Vagina (tissue), 2 donors: ENCODE measurements at regions not wholly inside any gene's neighbourhood (a gene's known extent, or its start where the extent isn't known, plus 50 kb on each side); places are given as distances from the start of the nearest gene placed in this dataset.

Experiments used
- DNase-seq, 2 donors: peaks; one replicate each; pipeline ENCODE4 v3.0.0-alpha.2; 2017; ENCODE audit errors: extremely low spot score in 2 of 2
- H3K27ac ChIP-seq: fragments of 200-600 bp; sonication (generic); one replicate; pipeline ENCODE4 v1.5.1; 2019
- H3K27me3 ChIP-seq: fragments of 200-600 bp; sonication (generic); one replicate; pipeline ENCODE4 v1.5.1; 2019
- H3K36me3 ChIP-seq, 2 donors: fragments of 200-600 bp; sonication (generic); one replicate each; pipeline ENCODE4 v1.5.1; 2017 to 2019
- H3K4me1 ChIP-seq: fragments of 200-600 bp; sonication (generic); one replicate; pipeline ENCODE4 v1.5.1; 2019
- H3K4me3 ChIP-seq, 2 donors: fragments of 200-600 bp; sonication (generic); 1 replicate in 1 of 2; 2 replicates in 1 of 2; pipeline ENCODE4 v1.5.1; 2016 to 2019
- H3K9me3 ChIP-seq: fragments of 200-600 bp; sonication (generic); one replicate; pipeline ENCODE4 v1.5.1; 2019
- POLR2A ChIP-seq, 2 donors: fragments of 450-650 bp; IDR thresholded peaks; one replicate each; pipeline ENCODE4 v1.6.1; 2017; ENCODE audit warnings: antibody characterized with exemption in 2 of 2, mild to moderate bottlenecking in 2 of 2, moderate library complexity in 2 of 2
- POLR2AphosphoS5 ChIP-seq, 2 donors: sonication (generic); formaldehyde crosslinking; IDR thresholded peaks; one replicate each; pipeline ENCODE4 v1.9.0; 2017; ENCODE audit warnings: antibody characterized with exemption in 2 of 2, mild to moderate bottlenecking in 2 of 2, low read depth in 1 of 2; ENCODE audit not compliant: insufficient read depth in 1 of 2
- intact Hi-C: fragments of 100-400 bp; cut with DNase I; formaldehyde crosslinking; loops from one replicate; pipeline ENCODE4 v1.15.1; 2023
- TF ChIP-seq, protein P1 (sequence below), 3 experiments: fragments of 450-650 bp in 2 of 3; fragments of 200-600 bp in 1 of 3; sonication (generic) in 1 of 3; IDR thresholded peaks; one replicate each; pipeline ENCODE4 v1.5.1; 2017 to 2019; ENCODE audit warnings: antibody characterized with exemption in 3 of 3, mild to moderate bottlenecking in 2 of 3, moderate library complexity in 2 of 3

DNA sequence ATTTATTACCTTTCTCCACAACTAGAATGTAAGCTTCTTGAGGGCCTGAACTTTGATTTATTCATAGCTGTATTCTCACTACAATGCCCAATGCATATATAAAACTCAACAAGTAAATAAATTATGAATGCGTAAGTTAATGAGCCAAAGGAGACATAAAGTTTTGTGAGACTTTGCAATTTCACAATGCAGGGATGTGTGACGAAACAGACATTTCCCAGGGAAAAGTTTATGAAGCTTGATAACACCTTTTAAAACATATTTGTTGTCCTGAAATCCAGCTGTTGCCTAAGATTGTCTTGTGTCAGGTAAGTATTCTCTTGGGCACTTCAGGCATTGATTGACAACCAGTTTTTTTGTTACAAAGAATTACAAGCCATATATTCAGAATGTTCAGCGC is 800.1 kb downstream of the BRINP1 start:
- Histone ChIP-seq H3K4me1 (no peaks in the 10 kb centered on the region), H3K4me3 (no peak overlapping the region), H3K27ac (no peak overlapping the region), H3K27me3 (no peaks in the 10 kb centered on the region), H3K36me3 (no peaks in the 10 kb centered on the region), H3K9me3 (no peaks in the 10 kb centered on the region)
- intact Hi-C loops: no loop called here
- no peak for DNase-seq
- TF ChIP-seq POLR2A (IDR thresholded peaks at IDR 0.05) (no peak), POLR2AphosphoS5 (IDR thresholded peaks at IDR 0.05; ENCODE audit: insufficient read depth in 1 of 2, low read depth in 1 of 2) (no peak)
- TF ChIP-seq, protein P1, sequence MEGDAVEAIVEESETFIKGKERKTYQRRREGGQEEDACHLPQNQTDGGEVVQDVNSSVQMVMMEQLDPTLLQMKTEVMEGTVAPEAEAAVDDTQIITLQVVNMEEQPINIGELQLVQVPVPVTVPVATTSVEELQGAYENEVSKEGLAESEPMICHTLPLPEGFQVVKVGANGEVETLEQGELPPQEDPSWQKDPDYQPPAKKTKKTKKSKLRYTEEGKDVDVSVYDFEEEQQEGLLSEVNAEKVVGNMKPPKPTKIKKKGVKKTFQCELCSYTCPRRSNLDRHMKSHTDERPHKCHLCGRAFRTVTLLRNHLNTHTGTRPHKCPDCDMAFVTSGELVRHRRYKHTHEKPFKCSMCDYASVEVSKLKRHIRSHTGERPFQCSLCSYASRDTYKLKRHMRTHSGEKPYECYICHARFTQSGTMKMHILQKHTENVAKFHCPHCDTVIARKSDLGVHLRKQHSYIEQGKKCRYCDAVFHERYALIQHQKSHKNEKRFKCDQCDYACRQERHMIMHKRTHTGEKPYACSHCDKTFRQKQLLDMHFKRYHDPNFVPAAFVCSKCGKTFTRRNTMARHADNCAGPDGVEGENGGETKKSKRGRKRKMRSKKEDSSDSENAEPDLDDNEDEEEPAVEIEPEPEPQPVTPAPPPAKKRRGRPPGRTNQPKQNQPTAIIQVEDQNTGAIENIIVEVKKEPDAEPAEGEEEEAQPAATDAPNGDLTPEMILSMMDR (IDR thresholded peaks at IDR 0.05): no peak

DNA sequence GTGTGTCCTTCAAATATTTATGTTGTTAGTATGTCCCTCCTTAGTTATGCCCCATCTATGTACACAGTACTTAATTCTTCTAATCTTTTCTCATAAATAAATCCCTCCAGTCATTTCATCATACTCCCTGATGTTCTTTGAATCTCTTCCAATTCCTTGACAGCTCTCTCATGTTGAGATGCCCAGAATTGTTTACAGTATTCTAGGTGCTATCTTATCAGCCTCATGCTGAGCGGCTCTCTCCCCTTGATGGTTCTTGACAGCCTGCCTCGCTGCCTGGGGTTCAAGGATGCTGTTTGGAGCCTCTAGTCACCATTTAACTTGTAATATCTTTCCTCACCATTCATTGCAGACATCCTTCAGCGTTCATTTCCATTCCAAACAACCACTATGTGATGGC is 799.2 kb downstream of the BRINP1 start:
- DNase-seq: no peak
- H3K4me1 ChIP-seq: no peaks in the 10 kb centered on the region
- no peaks in the 10 kb centered on the region for H3K36me3 ChIP-seq
- no peaks in the 10 kb centered on the region for H3K9me3 ChIP-seq
- no peak overlapping the region for H3K27ac ChIP-seq
- intact Hi-C loops: no loop called here
- TF ChIP-seq, protein P1 (IDR thresholded peaks at IDR 0.05): no peak
- TF ChIP-seq POLR2A (IDR thresholded peaks at IDR 0.05) (no peak), POLR2AphosphoS5 (IDR thresholded peaks at IDR 0.05; ENCODE audit: insufficient read depth in 1 of 2, low read depth in 1 of 2) (no peak)
- no peak overlapping the region for H3K4me3 ChIP-seq
- no peaks in the 10 kb centered on the region for H3K27me3 ChIP-seq

DNA sequence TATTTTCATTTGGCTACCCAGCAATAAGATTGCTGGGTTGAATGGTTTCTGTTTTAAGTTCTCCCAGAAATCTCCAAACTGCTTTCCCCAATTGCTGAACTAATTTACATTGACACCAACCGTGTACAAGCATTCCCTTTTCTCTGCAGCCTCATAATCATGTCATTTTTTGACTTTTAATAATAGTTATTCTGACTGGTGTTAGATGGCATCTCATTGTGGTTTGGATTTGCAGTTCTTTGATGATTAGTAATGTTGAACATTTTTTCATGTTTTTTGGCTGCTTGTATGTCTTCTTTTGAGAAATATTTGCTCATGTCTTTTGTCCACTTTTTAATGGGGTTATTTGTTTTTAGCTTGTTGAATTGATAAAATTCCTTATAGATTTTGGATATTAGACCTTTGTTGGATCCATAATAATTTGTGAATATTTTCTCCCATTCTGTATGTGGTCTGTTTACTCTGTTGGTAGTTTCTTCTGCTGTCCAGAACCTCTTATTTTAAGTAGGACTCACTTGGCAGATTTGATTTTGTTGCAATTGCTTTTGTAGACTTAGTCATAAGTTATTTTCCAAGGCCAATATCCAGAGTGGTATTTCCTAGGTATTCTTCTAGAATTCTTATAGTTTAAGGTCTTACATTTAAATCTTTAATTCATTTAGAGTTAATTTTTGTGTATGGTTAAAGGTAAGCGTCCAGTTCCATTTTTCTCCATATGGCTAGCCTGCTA is 793.7 kb downstream of the BRINP1 start:
- H3K4me1 ChIP-seq: no peaks in the 10 kb centered on the region
- DNase-seq: no peak
- intact Hi-C loops: no loop called here

DNA sequence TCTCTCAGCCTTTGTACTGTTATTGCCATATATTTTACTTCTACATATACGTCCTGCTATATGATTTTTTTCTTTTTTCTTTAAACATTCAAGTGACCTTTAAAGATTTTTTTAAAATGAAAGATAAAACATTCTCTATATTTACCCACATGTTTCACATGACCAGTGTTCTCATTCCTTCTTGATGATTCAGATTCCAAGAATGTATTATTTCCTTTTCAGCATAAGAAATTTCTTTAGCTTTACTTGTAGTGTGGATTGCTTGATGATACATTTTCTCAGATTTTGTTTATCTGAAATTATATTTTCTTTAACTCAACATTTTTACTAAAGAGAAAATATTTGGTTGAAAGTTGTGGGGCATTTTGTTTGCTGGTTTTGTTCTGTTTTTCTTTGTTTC is 792.1 kb downstream of the BRINP1 start:
- no peak overlapping the region for H3K4me3 ChIP-seq
- DNase-seq: no peak
- H3K9me3 ChIP-seq: no peaks in the 10 kb centered on the region
- H3K4me1 ChIP-seq: no peaks in the 10 kb centered on the region
- TF ChIP-seq, protein P1 (IDR thresholded peaks at IDR 0.05): no peak
- TF ChIP-seq POLR2AphosphoS5 (IDR thresholded peaks at IDR 0.05; ENCODE audit: insufficient read depth in 1 of 2, low read depth in 1 of 2): no peak
- TF ChIP-seq POLR2A (IDR thresholded peaks at IDR 0.05): no peak
- intact Hi-C loops: no loop called here
- H3K36me3 ChIP-seq: no peaks in the 10 kb centered on the region
- H3K27me3 ChIP-seq: no peaks in the 10 kb centered on the region
- H3K27ac ChIP-seq: no peak overlapping the region

More for the DNA sequence above, 793.7 kb downstream of the BRINP1 start:
- H3K27ac ChIP-seq: no peak overlapping the region
- H3K27me3 ChIP-seq: no peaks in the 10 kb centered on the region
- no peak for TF ChIP-seq POLR2A (IDR thresholded peaks at IDR 0.05)
- TF ChIP-seq, protein P1 (IDR thresholded peaks at IDR 0.05): no peak
- no peak for TF ChIP-seq POLR2AphosphoS5 (IDR thresholded peaks at IDR 0.05; ENCODE audit: insufficient read depth in 1 of 2, low read depth in 1 of 2)
- no peak overlapping the region for H3K4me3 ChIP-seq
- H3K9me3 ChIP-seq: no peaks in the 10 kb centered on the region
- H3K36me3 ChIP-seq: no peaks in the 10 kb centered on the region

DNA sequence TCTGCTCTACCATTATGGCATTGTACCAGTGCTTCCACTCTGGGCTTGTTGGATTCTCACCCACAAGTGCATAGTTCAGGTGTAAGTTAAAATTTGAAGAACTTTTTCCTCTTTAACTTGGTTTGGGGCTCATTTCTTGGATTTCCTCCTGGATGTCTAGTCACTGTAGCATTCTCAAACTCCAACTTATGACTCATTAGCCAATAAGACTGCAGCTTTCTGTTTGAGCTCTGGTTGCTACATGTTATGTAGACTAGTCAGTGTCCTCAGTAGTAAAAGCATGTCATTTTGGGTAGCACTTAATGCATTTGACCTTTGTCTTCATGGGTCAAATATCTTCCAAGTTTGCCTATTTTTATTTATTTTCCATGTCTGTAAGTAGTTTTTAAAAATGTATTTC is 790.8 kb downstream of the BRINP1 start:
- TF ChIP-seq POLR2AphosphoS5 (IDR thresholded peaks at IDR 0.05; ENCODE audit: insufficient read depth in 1 of 2, low read depth in 1 of 2) (no peak), POLR2A (IDR thresholded peaks at IDR 0.05) (no peak)
- TF ChIP-seq, protein P1 (IDR thresholded peaks at IDR 0.05): no peak
- H3K36me3 ChIP-seq: no peaks in the 10 kb centered on the region

More for the DNA sequence above, 790.8 kb downstream of the BRINP1 start:
- Histone ChIP-seq H3K4me3 (no peak overlapping the region), H3K27me3 (no peaks in the 10 kb centered on the region), H3K27ac (no peak overlapping the region), H3K4me1 (no peaks in the 10 kb centered on the region), H3K9me3 (no peaks in the 10 kb centered on the region)
- intact Hi-C loops: no loop called here
- no peak for DNase-seq
